ENCODE measurements at regions not wholly inside any gene's neighbourhood (a gene's known extent, or its start where the extent isn't known, plus 50 kb on each side); places are given as distances from the start of the nearest gene placed in this dataset.
A peak's percentile ranks its signal among the peaks of the same experiment; 100 is the strongest.

DNA sequence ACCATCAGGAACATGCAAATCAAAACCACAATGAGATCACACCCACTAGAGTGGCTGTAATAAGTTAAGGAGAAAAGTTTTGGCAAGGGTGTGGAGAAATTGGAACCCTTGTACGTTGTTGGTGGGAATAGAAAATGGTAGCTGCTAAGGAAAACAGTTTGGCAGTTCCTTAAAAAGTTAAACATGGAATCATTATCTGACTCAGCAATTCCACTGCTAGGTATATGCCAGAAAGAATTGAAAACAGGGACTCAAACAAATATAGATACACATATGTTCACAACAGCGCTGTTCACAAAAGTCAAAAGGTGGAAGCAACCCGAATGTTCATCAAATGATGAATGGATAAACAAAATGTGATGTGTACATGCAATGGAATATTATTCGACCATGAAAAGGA lies 138.8 kb upstream of the ATP2B2 start:
- Histone ChIP-seq H3K36me3 (replicated peaks in 1 of 2; ENCODE audit: control insufficient read depth in 1 of 2, insufficient read depth in 2 of 2, low read length in 2 of 2) (no peaks in the 10 kb centered on the region), H3K27me3 (ENCODE audit: control insufficient read depth in 1 of 2, insufficient read depth in 2 of 2, low read length in 2 of 2) (peaks cover 2 to 6% of the 10 kb centered on the region in 2 experiments; a peak in 2 of 5 replicates), H3K9me3 (ENCODE audit: low read length) (no peaks in the 10 kb centered on the region), H3K4me2 (ENCODE audit: low read depth, low read length) (no peak overlapping the region), H4K20me1 (ENCODE audit: insufficient read depth, low read length) (no peaks in the 10 kb centered on the region), H3K4me3 (replicated peaks in 1 of 3; ENCODE audit: insufficient read depth in 1 of 3, low read depth in 2 of 3, low read length in 3 of 3) (no peak overlapping the region), H3K4me1 (ENCODE audit: insufficient read depth, low read length) (no peaks in the 10 kb centered on the region), H2AFZ (ENCODE audit: low read length) (no peak overlapping the region), H3K9ac (ENCODE audit: insufficient read depth, low read depth, low read length) (no peak overlapping the region), H3K27ac (ENCODE audit: extremely low read length, insufficient read depth, low read length) (no peak overlapping the region), H3K79me2 (ENCODE audit: insufficient read depth, low read length) (no peaks in the 10 kb centered on the region)
- WGBS (ENCODE audit: low lambda C conversion rate) = 0% methylated on average over 4 of the region's 4 CpGs
- in situ Hi-C loops (cut with HindIII; ENCODE audit: extremely low pct_ligation_motif_present, low pct_unique_long_range_greater_than_20kb) (no loop called here), intact Hi-C loops (cut with micrococcal nuclease; ENCODE audit: unreplicated experiment) (no loop called here)
- FAIRE-seq = no peak
- POLR2A ChIA-PET = no interaction called here
- DNase-seq (ENCODE audit: low spot score) = no peak
- no peak for ATAC-seq
- CTCF ChIA-PET (ENCODE audit: low intra/inter-chr PET ratio, low total read pairs) = no interaction called here
- no TSS peak for BruUV-seq (replicated peaks)
- TF ChIP-seq TCF12 (IDR thresholded peaks at IDR 0.05) = no peak
- TF ChIP-seq TCF12 (CRISPR knock-in tag; IDR thresholded peaks at IDR 0.05) = no peak
- TF ChIP-seq ARID2 (CRISPR knock-in tag; IDR thresholded peaks at IDR 0.05; ENCODE audit: borderline replicate concordance) = no peak
- TF ChIP-seq ZNF263 (CRISPR knock-in tag; IDR thresholded peaks at IDR 0.05) = no peak
- TF ChIP-seq MAFK (conservative IDR thresholded peaks at IDR 0.05 in 1 of 2, IDR thresholded peaks at IDR 0.05 in 1 of 2; ENCODE audit: low read length in 2 of 2) = peak; percentile 30 to 84; a peak in 2 of 4 replicates
- peak; percentile 67; the same call in 1 of the 2 replicates for TF ChIP-seq MAFF (IDR thresholded peaks at IDR 0.05; ENCODE audit: low read depth, low read length)
- TF ChIP-seq IRF2 (CRISPR knock-in tag; IDR thresholded peaks at IDR 0.05) = no peak
- TF ChIP-seq, protein P1, sequence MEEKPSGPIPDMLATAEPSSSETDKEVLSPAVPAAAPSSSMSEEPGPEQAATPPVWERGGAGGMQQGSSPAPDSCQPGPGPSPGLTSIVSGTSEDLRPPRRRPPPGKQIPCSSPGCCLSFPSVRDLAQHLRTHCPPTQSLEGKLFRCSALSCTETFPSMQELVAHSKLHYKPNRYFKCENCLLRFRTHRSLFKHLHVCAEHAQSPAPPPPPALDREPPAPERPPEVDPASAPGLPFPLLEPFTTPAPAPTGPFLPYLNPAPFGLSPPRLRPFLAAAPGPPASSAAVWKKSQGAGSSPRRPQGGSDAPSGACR (CRISPR knock-in tag; IDR thresholded peaks at IDR 0.05) = no peak
- no peak for TF ChIP-seq NCOA5 (CRISPR knock-in tag; IDR thresholded peaks at IDR 0.05)
- TF ChIP-seq, protein P2, sequence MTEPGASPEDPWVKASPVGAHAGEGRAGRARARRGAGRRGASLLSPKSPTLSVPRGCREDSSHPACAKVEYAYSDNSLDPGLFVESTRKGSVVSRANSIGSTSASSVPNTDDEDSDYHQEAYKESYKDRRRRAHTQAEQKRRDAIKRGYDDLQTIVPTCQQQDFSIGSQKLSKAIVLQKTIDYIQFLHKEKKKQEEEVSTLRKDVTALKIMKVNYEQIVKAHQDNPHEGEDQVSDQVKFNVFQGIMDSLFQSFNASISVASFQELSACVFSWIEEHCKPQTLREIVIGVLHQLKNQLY (CRISPR knock-in tag; IDR thresholded peaks at IDR 0.05) = no peak
- no peak for TF ChIP-seq ZNF790 (CRISPR knock-in tag; IDR thresholded peaks at IDR 0.05; ENCODE audit: borderline replicate concordance)

Data from HepG2 (cell line).